DOHH2 (cell line): ENCODE measurements at regions not wholly inside any gene's neighbourhood (a gene's known extent, or its start where the extent isn't known, plus 50 kb on each side); places are given as distances from the start of the nearest gene placed in this dataset.

Experiments used
- EZH2phosphoT487 ChIP-seq: fragments of 200-600 bp; sonication (generic); IDR thresholded peaks from 2 replicates; pipeline ENCODE4 v1.6.1; 2017; ENCODE audit warnings: borderline replicate concordance, mild to moderate bottlenecking, antibody characterized with exemption, low read length, moderate library complexity, mixed read lengths
- TF ChIP-seq, protein P1 (sequence below): fragments of 200-600 bp; sonication (generic); IDR thresholded peaks from one replicate; pipeline ENCODE4 v1.5.1; 2014; ENCODE audit warnings: antibody characterized with exemption, mild to moderate bottlenecking, low read depth, low read length; ENCODE audit not compliant: poor library complexity, severe bottlenecking

- TF ChIP-seq, protein P1, sequence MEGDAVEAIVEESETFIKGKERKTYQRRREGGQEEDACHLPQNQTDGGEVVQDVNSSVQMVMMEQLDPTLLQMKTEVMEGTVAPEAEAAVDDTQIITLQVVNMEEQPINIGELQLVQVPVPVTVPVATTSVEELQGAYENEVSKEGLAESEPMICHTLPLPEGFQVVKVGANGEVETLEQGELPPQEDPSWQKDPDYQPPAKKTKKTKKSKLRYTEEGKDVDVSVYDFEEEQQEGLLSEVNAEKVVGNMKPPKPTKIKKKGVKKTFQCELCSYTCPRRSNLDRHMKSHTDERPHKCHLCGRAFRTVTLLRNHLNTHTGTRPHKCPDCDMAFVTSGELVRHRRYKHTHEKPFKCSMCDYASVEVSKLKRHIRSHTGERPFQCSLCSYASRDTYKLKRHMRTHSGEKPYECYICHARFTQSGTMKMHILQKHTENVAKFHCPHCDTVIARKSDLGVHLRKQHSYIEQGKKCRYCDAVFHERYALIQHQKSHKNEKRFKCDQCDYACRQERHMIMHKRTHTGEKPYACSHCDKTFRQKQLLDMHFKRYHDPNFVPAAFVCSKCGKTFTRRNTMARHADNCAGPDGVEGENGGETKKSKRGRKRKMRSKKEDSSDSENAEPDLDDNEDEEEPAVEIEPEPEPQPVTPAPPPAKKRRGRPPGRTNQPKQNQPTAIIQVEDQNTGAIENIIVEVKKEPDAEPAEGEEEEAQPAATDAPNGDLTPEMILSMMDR = no peak
- TF ChIP-seq EZH2phosphoT487 = no peak
Observed at GRCh38 chr4:52298444-52298843, 247.3 kb downstream of the SPATA18 start.
